SK-N-SH treated with all-trans-retinoic acid at 6 μM for 48 hours (cell line): ENCODE measurements at regions not wholly inside any gene's neighbourhood (a gene's known extent, or its start where the extent isn't known, plus 50 kb on each side); places are given as distances from the start of the nearest gene placed in this dataset.

Experiments used
- ATAC-seq: fragments of 200-7000 bp; cut with Tn5 transposase; 3 replicates; pipeline ENCODE4 v1.9.1; 2020; ENCODE audit warnings: mild to moderate bottlenecking, moderate library complexity
- ARNTL ChIP-seq: fragments of 450-650 bp; formaldehyde crosslinking; IDR thresholded peaks from 2 replicates; pipeline ENCODE4 v1.5.0; 2020; ENCODE audit warnings: low read depth, mild to moderate bottlenecking, moderate library complexity, borderline replicate concordance
- BACH2 ChIP-seq: fragments of 250-450 bp; sonication (Bioruptor Pico); IDR thresholded peaks from 2 replicates; pipeline ENCODE4 v1.9.0; 2021; ENCODE audit warnings: mild to moderate bottlenecking, borderline replicate concordance
- CREB5 ChIP-seq: fragments of 250-450 bp; sonication (Bioruptor Pico); IDR thresholded peaks from 2 replicates; pipeline ENCODE4 v1.5.1; 2020; ENCODE audit warnings: low read depth, mild to moderate bottlenecking, moderate library complexity
- CSDC2 ChIP-seq: fragments of 250-450 bp; sonication (Bioruptor Pico); IDR thresholded peaks from 2 replicates; pipeline ENCODE4 v1.5.0; 2020; ENCODE audit warnings: mild to moderate bottlenecking, moderate library complexity
- CSRNP3 ChIP-seq: fragments of 250-450 bp; sonication (Bioruptor Pico); IDR thresholded peaks from 2 replicates; pipeline ENCODE4 v1.5.1; 2021; ENCODE audit warnings: mild to moderate bottlenecking, moderate library complexity
- ESRRG ChIP-seq: fragments of 250-450 bp; sonication (Bioruptor Pico); IDR thresholded peaks from 2 replicates; pipeline ENCODE4 v1.6.1; 2021; ENCODE audit warnings: mild to moderate bottlenecking
- GLIS3 ChIP-seq: fragments of 250-450 bp; sonication (Bioruptor Pico); IDR thresholded peaks from 2 replicates; pipeline ENCODE4 v1.5.0; 2020; ENCODE audit warnings: mild to moderate bottlenecking, moderate library complexity
- ISL1 ChIP-seq: fragments of 250-450 bp; sonication (Bioruptor Pico); IDR thresholded peaks from 2 replicates; pipeline ENCODE4 v2.1.2; 2022; ENCODE audit warnings: mild to moderate bottlenecking, moderate library complexity
- OSR1 ChIP-seq: fragments of 250-450 bp; sonication (Bioruptor Pico); IDR thresholded peaks from 2 replicates; pipeline ENCODE4 v1.8.0; 2022; ENCODE audit warnings: moderate library complexity, mild to moderate bottlenecking, inconsistent platforms
- PATZ1 ChIP-seq: fragments of 250-450 bp; sonication (Bioruptor Pico); IDR thresholded peaks from 2 replicates; pipeline ENCODE4 v1.8.0; 2020; ENCODE audit warnings: mild to moderate bottlenecking, moderate library complexity, borderline replicate concordance
- POU6F1 ChIP-seq: fragments of 250-450 bp; sonication (Bioruptor Pico); IDR thresholded peaks from 2 replicates; pipeline ENCODE4 v1.8.0; 2021; ENCODE audit warnings: low read depth, mild to moderate bottlenecking, moderate library complexity, borderline replicate concordance
- PPARA ChIP-seq: fragments of 250-450 bp; sonication (Bioruptor Pico); IDR thresholded peaks from 2 replicates; pipeline ENCODE4 v1.5.0; 2020; ENCODE audit warnings: mild to moderate bottlenecking, borderline replicate concordance
- RARB ChIP-seq: fragments of 250-450 bp; sonication (Bioruptor Pico); IDR thresholded peaks from 2 replicates; pipeline ENCODE4 v1.8.0; 2021; ENCODE audit warnings: mild to moderate bottlenecking, moderate library complexity
- SNAI2 ChIP-seq: fragments of 250-450 bp; sonication (Bioruptor Pico); IDR thresholded peaks from 2 replicates; pipeline ENCODE4 v1.5.0; 2020; ENCODE audit warnings: mild to moderate bottlenecking, moderate library complexity
- TCF4 ChIP-seq: fragments of 250-450 bp; sonication (Bioruptor Pico); IDR thresholded peaks from 2 replicates; pipeline ENCODE4 v1.8.0; 2021; ENCODE audit warnings: mild to moderate bottlenecking, moderate library complexity, borderline replicate concordance
- TOX ChIP-seq: fragments of 250-450 bp; sonication (Bioruptor Pico); IDR thresholded peaks from 2 replicates; pipeline ENCODE4 v1.8.0; 2021; ENCODE audit warnings: mild to moderate bottlenecking, moderate library complexity, borderline replicate concordance
- ZC3H10 ChIP-seq: fragments of 250-450 bp; sonication (Bioruptor Pico); IDR thresholded peaks from 2 replicates; pipeline ENCODE4 v1.5.1; 2021; ENCODE audit warnings: mild to moderate bottlenecking, moderate library complexity
- ZFP3 ChIP-seq: fragments of 250-450 bp; sonication (Bioruptor Pico); IDR thresholded peaks from 2 replicates; pipeline ENCODE4 v1.5.0; 2020; ENCODE audit warnings: mild to moderate bottlenecking, moderate library complexity
- ZFP30 ChIP-seq: fragments of 450-650 bp; formaldehyde crosslinking; IDR thresholded peaks from 2 replicates; pipeline ENCODE4 v1.5.0; 2022; ENCODE audit warnings: mild to moderate bottlenecking, moderate library complexity
- ZNF565 ChIP-seq: fragments of 450-650 bp; formaldehyde crosslinking; conservative IDR thresholded peaks from 2 replicates; pipeline ENCODE4 v1.5.0; 2020; ENCODE audit warnings: low read depth, mild to moderate bottlenecking, moderate library complexity
- ZNF70 ChIP-seq: fragments of 450-650 bp; formaldehyde crosslinking; IDR thresholded peaks from 2 replicates; pipeline ENCODE4 v1.5.0; 2020; ENCODE audit warnings: mild to moderate bottlenecking, moderate library complexity
- ZNF8 ChIP-seq: fragments of 450-650 bp; formaldehyde crosslinking; IDR thresholded peaks from 2 replicates; pipeline ENCODE4 v1.5.0; 2020; ENCODE audit warnings: mild to moderate bottlenecking, moderate library complexity
- TF ChIP-seq, protein P1 (sequence below): fragments of 250-450 bp; sonication (Bioruptor Pico); IDR thresholded peaks from 2 replicates; pipeline ENCODE4 v1.5.0; 2020; ENCODE audit warnings: mild to moderate bottlenecking, moderate library complexity

- ATAC-seq: no peak
- TF ChIP-seq CREB5 (no peak), CSRNP3 (CRISPR knock-in tag) (no peak), BACH2 (no peak), RARB (CRISPR knock-in tag) (no peak), ISL1 (CRISPR knock-in tag) (no peak), TCF4 (CRISPR knock-in tag) (no peak), ZFP30 (CRISPR knock-in tag) (no peak), ZFP3 (CRISPR knock-in tag) (no peak), CSDC2 (CRISPR knock-in tag) (no peak), SNAI2 (CRISPR knock-in tag) (no peak), POU6F1 (CRISPR knock-in tag) (no peak), PATZ1 (CRISPR knock-in tag) (no peak), GLIS3 (CRISPR knock-in tag) (no peak), ARNTL (no peak)
These were observed 125.5 kb upstream of the SVIL start for GRCh38 chr10:29760138-29760900.

DNA sequence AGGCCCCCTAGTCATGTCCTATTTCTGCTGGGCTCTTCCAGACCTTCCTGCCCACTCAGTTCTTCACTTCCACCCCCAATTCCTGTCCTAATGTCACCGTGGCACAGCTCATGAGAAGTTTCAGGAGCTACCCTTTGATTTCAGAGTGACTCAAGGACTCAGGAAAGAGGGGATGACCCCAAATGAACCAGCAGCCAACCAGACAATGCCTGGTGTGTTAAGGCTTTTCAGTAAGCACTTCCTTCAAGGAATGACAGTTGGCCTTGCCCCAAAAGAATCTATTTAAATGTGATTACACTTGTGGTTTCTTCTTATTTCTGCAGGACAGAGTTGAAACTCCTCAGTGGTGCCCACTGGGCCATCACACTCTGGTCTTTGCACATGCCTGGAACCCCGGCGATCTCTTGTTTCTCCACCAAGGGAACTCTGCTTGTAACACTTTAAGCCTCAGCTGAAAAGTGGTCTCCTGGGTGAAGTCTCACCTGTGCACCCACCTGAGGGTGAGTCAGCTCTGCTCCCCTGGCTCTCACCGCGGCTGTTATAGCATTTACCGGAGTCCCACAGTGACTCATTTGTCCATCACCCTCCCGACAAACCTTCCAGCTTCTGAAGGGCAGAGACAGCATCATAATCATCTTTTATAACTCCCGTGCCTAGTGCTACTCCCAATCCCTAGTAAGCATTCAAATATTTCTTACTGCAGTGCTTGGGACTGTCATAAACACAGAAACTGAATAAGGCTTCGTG is 123.0 kb upstream of the SVIL start:
- TF ChIP-seq ESRRG (no peak), PATZ1 (CRISPR knock-in tag) (no peak), PPARA (CRISPR knock-in tag) (no peak), ZNF565 (no peak), TCF4 (CRISPR knock-in tag) (no peak), ZNF8 (CRISPR knock-in tag) (no peak), ISL1 (CRISPR knock-in tag) (no peak), OSR1 (no peak), POU6F1 (CRISPR knock-in tag) (no peak), ZC3H10 (no peak), ZNF70 (no peak), ZFP3 (CRISPR knock-in tag) (no peak), TOX (CRISPR knock-in tag) (no peak), CREB5 (no peak), GLIS3 (CRISPR knock-in tag) (no peak)
- TF ChIP-seq, protein P1, sequence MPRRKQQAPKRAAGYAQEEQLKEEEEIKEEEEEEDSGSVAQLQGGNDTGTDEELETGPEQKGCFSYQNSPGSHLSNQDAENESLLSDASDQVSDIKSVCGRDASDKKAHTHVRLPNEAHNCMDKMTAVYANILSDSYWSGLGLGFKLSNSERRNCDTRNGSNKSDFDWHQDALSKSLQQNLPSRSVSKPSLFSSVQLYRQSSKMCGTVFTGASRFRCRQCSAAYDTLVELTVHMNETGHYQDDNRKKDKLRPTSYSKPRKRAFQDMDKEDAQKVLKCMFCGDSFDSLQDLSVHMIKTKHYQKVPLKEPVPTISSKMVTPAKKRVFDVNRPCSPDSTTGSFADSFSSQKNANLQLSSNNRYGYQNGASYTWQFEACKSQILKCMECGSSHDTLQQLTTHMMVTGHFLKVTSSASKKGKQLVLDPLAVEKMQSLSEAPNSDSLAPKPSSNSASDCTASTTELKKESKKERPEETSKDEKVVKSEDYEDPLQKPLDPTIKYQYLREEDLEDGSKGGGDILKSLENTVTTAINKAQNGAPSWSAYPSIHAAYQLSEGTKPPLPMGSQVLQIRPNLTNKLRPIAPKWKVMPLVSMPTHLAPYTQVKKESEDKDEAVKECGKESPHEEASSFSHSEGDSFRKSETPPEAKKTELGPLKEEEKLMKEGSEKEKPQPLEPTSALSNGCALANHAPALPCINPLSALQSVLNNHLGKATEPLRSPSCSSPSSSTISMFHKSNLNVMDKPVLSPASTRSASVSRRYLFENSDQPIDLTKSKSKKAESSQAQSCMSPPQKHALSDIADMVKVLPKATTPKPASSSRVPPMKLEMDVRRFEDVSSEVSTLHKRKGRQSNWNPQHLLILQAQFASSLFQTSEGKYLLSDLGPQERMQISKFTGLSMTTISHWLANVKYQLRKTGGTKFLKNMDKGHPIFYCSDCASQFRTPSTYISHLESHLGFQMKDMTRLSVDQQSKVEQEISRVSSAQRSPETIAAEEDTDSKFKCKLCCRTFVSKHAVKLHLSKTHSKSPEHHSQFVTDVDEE (CRISPR knock-in tag): no peak
- ATAC-seq: peak; percentile 78
